ENCODE measurements at regions not wholly inside any gene's neighbourhood (a gene's known extent, or its start where the extent isn't known, plus 50 kb on each side); places are given as distances from the start of the nearest gene placed in this dataset.

DNA sequence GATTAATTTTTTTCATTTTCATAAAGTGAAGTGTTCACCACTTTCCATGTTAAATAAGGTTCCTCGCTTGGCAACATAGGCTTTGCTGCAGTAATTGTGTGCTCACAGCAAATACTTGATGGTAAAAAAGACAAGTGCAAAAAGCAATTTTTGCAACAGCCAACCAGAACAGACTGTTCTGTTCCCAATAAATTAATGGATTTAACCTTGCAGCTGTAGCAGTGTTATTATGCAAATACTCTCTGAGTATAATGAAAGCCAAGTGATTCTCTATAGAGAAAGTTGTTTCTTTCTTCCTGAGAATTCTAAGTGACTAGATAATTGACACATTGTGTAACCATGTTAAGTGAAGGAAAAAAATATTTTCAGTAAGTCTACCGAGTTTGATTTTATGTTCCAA lies 183.7 kb upstream of the NAALADL2 start:
- DNase-seq = no peak

DNA sequence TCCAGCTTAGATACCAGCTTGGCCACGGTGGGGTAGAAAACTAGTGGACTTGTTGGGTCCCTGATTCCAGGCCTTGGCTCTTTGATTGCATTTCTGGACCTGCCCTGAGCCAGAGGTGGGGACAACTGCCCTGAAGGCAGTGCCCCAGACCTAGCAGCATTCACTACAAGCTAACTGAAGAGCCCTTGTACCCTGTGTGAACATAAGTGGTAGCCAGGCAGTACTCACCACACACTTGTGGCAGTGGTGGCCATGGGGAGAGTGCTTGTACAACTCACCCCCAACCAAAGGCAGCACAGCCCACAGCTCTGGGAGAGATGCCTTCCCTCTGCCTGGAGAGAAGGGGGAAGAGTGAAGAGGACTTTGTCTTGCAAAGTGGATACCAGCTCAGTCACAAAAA lies 177.3 kb upstream of the NAALADL2 start:
- no peak for DNase-seq

DNA sequence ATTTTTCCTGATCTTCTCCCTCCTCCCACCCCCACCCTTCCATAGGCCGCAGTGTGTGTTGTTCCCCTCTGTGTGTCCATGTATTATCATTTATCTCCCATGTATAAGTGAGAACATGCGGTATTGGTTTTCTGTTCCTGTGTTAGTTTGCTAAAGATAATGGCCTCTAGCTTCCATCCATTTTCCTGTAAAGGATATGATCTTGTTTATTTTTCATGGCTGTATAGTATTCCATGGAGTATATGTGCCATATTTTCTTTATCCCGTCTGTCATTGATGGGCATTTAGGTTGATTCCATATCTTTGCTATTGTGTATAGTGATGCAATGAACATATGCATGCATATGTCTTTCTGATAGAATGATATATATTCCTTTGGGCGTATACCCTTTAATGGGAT lies 173.3 kb upstream of the NAALADL2 start:
- DNase-seq = no peak

DNA sequence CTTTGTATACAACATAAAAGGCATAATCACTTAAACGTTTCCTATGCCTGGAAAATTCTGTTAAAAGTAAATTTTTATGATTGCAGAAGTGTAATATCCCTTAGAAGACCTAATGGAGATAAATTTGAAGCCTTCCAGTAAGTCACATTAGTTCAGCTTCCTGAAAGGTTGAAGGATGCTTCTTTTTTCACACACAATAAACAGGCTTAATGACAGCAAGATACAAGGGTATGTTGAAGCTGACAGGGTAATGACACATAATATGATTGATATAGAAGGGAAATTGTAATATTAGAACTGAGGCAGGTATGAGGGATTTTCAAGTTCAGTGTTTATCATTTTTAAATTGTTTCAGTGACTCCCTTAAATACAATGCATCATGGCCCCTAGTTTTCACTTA lies 161.8 kb upstream of the NAALADL2 start:
- DNase-seq = no peak

DNA sequence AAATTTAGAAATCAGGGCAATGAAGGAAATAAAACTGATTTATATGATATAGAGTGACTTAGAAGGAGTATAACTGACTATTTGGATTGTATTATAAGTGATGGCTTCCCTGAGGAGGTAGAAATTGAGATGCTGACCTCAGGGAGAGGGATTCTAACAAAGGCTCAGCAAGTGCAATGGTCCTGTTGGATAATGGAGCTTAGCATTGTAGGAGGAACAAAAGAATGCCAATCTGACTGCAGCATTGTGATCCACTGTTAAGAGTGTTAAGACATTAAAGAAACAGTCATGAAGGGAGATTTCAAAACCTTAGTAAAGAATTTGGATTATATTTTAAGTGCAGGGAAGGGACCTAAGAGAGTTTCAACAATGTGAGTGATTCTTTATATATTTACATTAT lies 158.4 kb upstream of the NAALADL2 start:
- DNase-seq = no peak

DNA sequence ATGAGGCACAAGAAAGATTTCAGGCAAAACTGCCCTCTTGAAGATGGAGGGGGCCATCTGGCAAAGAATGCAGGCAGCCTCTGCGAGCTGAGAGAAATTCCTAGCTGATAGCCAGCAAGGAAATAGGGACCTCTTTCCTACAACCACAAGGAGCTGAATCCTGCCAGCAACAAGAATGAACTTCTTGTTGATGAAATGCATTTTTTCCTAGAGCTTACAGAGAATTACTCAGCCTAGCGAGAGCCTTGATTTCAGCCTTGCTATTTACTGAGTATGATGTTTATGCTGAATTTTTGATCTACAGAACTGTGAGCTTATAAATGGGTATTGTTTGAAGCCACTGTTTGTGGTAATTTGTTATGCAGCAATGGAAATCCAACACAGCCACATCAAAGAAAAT lies 148.5 kb upstream of the NAALADL2 start:
- no peak for DNase-seq

DNA sequence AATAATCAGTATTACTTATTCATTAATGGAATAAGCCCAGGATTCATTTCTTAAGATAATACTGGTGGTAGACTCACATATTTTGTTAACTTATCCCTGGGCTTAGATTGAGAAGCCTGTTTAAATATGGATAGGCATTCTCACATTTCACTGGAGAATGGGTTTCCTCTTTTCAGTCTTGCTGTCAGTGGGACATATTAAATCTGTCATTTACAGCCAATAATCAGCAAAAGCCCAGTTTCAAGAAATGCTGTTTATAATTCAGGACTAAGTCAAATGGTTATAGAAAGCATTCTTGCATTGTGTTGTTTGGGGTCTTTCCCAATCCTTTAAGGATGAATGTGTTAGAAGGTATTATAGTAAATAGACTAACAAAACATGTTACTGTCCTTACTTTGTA lies 143.7 kb upstream of the NAALADL2 start:
- DNase-seq = no peak

DNA sequence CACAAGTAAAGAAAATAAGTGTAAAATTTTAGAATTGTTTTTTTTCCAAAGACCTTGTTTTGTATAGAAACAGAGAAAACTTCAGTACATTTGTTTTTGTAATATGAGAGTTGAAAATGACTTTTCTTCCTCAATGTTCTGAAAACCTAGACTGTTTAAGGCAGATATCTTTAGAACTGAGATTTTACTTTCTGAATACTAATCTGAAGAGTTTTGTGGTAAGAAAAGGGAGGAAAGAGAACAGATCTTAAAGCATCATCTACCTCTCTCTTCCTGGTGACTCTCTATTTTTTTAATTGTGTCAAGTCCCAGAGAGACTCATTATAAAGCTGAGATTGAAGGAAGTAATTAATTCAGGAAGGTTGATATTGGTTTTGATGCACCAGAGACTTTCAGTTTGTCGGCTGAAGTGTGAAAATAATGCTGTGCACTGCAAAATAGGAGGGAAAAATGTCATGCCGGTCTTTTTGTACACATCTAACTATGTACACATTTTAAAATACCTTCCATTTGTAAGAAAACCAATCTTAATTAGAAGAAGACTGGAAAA lies 142.1 kb upstream of the NAALADL2 start:
- DNase-seq = no peak

DNA sequence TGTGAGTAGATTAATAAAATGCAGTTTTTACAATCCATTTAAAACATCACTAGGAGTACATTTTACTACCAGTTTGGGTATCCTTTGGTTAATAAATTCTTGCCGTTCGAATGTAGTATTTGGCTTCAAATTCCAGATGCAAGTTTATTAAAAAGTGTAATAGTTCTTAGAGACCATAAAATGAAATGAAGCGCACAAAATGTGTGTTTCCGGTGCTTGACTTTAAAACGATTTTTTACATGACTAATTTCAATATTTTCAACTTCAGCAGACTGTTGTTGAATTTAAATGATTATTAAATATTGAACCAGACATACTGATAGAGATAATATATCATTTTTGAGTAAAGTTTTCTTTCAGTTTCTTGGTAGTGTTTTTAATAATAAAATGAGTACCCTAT lies 138.4 kb upstream of the NAALADL2 start:
- DNase-seq = no peak

DNA sequence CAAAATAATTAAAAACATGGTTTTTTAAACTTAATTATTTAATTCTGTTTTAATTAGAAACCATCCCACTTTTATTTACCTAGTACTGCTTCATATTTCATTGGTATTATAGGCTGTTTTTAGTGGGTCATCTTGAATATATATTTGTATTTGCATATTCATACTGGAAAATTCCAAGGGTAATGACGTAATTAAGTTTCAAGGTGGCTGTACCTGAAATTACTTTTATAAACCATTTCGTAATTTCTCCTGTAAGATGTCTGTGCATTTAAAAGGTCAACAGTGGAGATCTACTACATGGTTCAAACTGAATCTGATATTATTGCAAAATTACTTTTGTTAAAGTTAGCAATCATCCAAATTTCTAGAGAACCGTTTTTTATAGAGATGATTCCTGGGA lies 133.8 kb upstream of the NAALADL2 start:
- no peak for DNase-seq

DNA sequence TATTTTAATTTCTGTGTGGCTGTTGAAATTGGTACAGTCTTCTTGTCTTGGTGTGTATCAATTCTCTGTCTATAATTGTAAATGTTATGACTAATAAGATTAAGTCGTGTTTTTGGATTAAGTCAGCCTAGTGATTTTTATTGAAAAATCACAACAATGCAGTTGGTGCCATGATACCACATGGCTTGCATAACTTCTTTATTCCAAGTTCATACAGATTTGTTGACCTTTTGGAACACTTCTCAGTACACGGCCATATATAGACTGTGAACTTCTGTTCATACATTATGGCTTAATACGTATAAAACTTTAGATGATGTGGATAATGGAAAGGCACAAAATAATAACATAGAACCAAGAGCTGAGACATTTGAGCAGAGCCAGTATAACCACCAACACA lies 121.2 kb upstream of the NAALADL2 start:
- DNase-seq = no peak

DNA sequence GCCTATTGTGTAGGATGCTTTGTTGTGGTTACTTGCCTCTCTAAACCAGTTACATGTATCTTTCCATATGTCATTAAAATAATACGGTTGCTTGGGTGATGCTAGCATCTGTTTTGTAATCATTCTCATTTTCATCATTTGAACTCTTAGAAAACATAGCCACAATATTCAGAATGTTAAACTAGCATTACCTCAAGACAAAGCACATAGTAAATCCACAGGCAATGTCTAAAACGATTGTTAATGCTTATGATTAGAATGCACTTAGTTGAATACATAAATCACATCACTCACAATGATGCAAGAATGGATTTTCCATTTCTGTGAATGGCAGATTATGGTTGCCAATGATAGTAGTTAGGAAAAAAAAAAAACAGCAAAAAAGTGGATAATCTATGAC lies 110.0 kb upstream of the NAALADL2 start:
- DNase-seq = no peak

DNA sequence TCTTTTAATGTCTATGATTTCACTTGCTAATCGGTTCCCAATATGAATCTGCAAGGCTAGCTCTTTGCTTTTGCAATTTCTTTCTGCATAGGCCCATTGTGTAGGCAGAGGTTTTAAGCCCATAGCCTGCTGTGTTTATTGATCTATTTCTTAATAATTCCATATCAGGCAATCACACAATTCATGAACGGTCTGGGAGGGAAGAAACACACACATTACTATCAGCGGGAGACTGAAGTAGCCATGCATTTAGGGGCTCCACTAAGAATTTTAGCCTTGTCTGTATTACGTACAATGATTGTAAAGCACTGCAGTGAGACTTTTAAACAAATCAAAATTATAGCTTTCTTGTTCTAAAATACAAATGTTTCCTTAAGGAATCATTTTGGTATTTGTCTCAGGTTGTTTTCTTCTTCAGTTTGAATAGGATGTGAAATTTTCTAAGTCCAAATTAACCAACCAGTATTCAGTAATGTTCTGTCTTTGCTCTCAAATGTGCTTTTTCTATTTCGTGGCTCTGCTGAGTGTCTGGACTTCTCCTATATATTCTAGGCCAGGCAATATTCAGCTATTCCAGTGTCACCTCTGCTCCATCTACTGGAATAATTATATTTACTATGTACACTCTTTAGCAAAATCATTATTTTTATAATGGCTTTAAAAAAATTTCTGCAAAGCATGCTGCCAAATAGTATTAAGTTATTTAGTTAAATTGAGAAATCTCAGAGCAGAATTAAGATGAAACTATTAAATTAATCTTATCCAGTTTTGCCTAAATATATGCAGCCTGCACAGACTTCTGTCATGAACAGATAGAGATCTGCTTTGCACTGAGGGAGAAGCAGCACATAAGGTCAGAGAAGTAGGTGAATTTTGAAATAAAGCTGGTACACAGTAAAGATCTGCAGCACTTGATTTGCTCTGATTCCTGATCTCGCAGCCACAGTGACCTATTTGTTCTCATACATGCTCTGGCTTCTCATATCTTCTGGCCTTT lies 103.0 kb upstream of the NAALADL2 start:
- no peak for DNase-seq

DNA sequence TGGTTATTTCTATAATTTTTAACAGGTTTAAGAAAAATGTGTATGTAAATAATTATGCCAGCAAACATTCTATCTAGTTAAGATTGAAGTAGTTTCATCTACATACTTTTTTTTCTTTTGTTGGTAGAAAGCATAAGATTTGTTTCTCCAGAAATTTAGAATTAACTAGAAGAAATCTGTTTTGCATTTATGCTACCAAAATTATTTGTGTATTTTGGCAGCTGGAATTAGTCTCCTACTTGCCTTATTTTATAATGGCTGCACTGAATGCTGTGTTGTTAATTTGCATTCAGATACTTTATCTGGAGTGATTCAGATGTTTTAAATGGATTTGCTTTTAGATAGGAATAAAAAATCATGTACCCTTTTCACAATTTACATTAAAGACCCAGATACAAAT lies 100.2 kb upstream of the NAALADL2 start:
- no peak for DNase-seq

DNA sequence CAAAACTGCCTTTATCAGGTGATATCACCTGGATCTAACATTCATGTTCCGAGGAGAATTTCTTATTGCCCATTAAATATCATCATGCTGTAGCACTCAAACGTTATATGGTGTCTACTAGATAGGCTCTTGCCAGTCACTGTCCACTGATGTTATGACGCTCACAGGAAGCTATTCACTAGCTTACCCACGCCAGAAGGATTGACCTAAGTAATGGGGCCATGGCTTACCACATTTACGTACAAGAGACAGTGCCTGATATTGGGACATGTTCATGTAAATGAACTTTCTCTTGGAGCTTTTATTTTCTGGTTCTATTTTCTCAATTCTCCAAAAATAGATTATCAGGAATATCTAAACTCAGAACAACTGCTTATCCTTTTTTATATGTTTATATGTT lies 91.7 kb upstream of the NAALADL2 start:
- DNase-seq = no peak

DNA sequence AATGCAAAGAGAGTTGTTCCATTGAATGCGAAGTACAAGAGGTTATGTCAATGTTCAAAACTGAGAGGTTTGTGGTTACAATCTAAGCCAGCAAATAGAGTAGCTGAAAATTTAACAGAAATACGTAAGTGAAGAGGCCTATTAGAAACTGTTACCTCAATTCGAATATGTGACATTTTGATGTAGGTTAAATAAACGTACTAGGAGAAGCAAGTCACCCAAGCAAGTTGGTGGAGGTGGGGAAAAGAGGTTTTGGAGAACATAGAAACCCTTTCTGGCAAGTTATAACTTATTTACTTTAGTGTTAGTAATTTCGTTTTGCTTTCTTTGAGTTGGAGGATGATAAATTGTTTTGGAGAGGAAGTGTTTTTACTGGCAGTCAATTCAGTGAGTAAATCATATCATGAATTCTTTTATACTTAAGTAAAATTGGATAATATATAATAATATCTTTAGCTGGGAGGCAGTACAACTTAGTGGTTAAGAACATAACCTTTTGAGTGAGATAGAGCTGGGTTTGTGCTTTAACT lies 91.2 kb upstream of the NAALADL2 start:
- no peak for DNase-seq

DNA sequence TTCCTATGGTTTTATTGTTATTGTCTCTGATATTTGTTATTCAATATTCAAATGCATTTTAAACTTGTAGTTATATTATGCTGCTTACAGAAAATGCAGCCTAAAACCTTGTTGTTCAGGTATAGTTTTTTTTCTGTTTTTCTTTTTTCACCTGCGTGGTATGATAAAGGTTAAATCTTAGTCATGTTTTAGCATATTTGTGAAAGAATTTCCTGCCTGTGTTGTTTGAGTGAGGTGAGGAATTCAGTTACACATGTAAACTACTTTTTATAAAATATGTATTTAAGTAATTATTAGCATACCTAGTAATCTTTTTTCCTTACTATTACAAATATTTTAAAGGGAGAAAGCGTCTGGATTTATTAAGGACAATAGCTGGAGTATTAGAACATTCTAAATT lies 90.0 kb upstream of the NAALADL2 start:
- no peak for DNase-seq

DNA sequence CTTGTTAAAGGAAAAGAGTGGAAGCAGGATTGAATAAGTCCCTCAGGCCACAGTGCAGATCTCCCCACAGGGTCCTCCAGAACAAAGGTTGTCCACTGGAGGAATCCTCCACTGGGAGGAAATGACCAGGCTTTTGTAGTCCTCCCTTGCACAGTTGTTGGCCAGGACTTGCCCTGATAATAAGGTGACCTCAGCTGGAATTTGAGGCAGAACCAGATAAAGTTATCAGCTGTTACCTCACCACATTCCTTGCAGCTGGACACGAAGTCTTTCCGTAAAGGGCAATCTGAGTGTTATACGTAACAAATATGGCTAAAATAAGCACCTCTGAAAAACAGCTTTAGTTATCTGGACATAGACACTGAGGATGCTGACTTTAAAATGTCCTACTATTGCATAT lies 83.5 kb upstream of the NAALADL2 start:
- DNase-seq = no peak

DNA sequence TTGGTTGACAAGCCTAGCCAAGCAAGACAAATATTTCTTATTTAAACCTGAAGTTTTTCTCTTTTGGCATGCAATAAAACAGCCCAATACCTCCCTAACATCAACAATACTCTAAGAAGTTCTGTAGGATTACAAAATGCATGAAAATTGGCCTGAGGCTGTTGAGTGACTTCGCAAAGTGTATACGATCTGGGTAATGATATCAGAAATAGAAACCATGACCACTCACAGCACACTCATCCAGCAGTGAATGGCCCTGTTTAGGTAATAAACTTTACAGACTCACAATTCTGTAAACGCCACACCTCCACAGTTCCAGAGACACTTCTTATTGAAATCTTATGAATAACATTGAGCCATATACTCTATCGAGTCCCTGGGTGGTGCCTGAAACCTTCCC lies 83.0 kb upstream of the NAALADL2 start:
- no peak for DNase-seq

DNA sequence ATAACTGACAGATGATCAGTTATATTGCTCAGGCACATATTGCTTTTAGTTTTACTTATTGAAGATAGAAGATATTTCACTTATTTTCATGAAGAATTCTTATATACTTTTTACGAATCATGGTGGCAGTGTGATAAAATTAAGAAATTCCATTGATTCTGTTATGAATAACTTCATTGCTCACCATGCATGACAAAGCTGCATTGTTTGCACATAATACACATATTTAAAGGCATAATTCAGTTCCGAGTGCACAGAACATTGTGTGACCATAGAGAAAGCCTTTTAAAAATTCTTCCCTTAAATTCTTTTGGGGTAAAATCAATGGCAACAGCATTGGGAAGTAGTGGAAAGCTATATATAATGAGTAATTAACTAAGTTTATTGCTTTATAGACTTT lies 82.5 kb upstream of the NAALADL2 start:
- no peak for DNase-seq

DNA sequence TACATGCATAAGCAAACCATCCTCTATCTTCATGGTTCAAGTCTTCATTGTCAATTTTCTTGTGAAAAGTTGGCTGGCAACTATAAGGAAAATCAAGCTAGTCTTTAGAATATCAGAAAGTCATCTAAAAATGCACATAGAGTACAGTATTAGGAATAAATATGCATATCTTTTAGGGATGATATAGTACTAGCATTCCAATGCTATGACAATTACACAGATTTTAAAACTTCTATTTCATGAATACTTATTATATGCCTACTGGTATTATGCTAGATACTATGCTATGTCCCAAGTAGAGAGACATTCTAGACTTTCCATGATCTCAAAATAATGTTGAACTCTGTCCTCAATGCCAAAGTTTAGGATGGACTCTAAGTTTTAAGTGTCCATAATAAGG lies 81.3 kb upstream of the NAALADL2 start:
- DNase-seq = no peak

DNA sequence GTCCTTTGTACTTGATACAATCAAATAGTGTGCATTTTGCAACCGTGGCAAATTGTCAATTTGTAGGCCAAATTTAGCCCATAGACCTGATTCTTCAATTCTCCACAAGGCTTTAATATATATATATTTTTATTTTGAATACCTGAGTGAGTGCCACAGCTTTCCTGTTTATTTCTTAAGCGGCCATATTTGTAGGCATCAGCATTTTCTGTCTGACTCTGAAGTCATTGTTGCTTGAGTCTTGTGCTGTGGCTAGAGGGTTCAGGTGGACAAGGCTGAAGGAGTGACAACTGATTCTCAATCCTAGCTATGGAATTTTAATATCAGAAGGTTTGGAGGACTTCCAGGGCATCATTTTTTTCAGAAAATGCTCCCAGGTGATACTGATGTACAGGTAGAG lies 75.6 kb upstream of the NAALADL2 start:
- DNase-seq = no peak

DNA sequence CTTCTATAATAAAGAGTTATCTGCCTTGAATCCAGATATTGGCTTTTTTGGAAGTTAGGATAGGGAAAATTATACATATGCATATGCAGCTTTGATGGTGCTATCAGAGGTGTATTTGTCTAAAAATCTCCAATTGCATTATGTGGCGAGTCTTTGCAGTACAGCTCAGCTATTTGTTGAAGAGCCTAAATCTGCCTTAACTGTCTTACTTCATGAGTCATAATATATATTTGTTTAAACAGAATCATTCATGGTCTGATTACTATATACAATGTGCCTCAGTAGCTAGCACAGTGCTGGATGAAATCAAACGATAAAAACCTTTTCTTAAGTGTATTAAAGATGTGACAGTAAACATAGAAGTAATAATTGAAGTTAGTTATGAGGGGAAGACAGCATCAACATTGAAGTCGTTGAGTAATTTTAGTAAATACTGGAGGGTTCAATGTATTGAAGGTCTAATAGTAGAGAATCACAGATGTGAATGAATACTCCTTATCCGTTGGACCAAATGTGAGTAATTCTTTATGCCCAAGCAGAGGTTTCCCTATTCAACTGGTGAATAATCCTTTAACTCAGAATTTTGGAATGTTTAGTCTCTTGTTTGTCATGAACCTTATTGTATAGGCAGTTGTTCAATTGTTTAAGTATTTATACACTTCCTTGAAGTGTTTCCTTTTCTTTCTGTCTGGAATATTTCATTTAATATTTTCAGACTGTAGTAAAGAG lies 74.8 kb upstream of the NAALADL2 start:
- DNase-seq = no peak

DNA sequence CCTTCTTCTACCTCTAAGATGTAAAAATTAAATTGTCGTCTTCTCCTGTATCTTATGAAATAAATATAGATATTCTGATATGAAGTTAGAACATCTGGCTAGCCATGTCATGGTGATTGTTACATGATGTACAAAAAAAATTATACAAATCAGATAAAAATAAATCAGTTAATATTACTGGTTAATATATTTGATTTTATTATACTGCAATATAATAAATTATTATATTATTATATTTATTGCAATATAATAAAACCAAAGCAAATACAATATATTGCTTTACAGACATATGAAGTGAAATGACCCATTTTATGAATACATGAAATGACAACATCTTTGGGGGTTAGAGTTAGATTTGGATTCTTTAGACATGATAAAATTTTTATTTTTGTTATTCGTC lies 72.3 kb upstream of the NAALADL2 start:
- DNase-seq = no peak

Measured in SW 1271 (cell line).